Peyer's patch (tissue), 4 donors: ENCODE measurements at regions not wholly inside any gene's neighbourhood (a gene's known extent, or its start where the extent isn't known, plus 50 kb on each side); places are given as distances from the start of the nearest gene placed in this dataset.

Experiments used
- POLR2A ChIP-seq, 2 donors: fragments of 450-650 bp; IDR thresholded peaks; one replicate each; pipeline ENCODE4 v1.5.1; 2017; ENCODE audit warnings: antibody characterized with exemption in 2 of 2, mild to moderate bottlenecking in 2 of 2, moderate library complexity in 2 of 2
- TF ChIP-seq, protein P1 (sequence below), 6 experiments: fragments of 450-650 bp in 4 of 6; fragments of 200-600 bp in 2 of 6; sonication (generic) in 1 of 6; IDR thresholded peaks; one replicate each; pipeline ENCODE4 v1.5.1; 2017 to 2019; ENCODE audit warnings: antibody characterized with exemption in 6 of 6, mild to moderate bottlenecking in 3 of 6, moderate library complexity in 1 of 6

DNA sequence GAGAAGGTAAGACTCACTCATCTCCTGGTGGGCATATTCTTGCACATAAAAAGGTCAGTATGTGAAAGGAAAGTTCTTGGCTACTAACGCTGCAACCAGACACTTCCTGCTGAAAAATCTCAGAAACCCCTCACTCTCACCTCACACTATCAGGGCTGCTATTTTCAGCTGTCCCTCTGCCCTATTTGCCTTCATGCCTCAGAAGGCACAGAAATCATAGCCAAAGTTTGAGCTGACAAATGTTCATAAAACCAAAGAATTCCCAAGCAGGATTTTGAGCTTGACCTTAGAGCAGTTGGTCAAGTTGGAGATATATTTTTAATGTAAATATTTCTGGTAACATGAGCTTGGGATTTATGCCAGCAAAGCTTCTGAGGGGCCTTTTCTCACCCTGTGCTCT, 806.2 kb downstream of the MAFB start:
- no peak for TF ChIP-seq POLR2A (IDR thresholded peaks at IDR 0.05)
- TF ChIP-seq, protein P1, sequence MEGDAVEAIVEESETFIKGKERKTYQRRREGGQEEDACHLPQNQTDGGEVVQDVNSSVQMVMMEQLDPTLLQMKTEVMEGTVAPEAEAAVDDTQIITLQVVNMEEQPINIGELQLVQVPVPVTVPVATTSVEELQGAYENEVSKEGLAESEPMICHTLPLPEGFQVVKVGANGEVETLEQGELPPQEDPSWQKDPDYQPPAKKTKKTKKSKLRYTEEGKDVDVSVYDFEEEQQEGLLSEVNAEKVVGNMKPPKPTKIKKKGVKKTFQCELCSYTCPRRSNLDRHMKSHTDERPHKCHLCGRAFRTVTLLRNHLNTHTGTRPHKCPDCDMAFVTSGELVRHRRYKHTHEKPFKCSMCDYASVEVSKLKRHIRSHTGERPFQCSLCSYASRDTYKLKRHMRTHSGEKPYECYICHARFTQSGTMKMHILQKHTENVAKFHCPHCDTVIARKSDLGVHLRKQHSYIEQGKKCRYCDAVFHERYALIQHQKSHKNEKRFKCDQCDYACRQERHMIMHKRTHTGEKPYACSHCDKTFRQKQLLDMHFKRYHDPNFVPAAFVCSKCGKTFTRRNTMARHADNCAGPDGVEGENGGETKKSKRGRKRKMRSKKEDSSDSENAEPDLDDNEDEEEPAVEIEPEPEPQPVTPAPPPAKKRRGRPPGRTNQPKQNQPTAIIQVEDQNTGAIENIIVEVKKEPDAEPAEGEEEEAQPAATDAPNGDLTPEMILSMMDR (IDR thresholded peaks at IDR 0.05) = no peak
